ENCODE measurements at regions not wholly inside any gene's neighbourhood (a gene's known extent, or its start where the extent isn't known, plus 50 kb on each side); places are given as distances from the start of the nearest gene placed in this dataset.
A peak's percentile ranks its signal among the peaks of the same experiment; 100 is the strongest.

GRCh38 chr1:191671236-191671635 lies 487.0 kb upstream of the RGS18 start:
- no peak overlapping the region for H3K27ac ChIP-seq (ENCODE audit: low read depth)
- H3K36me3 ChIP-seq (ENCODE audit: insufficient read depth), result no peaks in the 10 kb centered on the region
- 97% methylated on average over 2 of the region's 2 CpGs for WGBS
- no peaks in the 10 kb centered on the region for H3K4me1 ChIP-seq (ENCODE audit: insufficient read depth)
- DNase-seq (ENCODE audit: extremely low spot score), result no peak
- H3K4me3 ChIP-seq (ENCODE audit: low read depth, low read length), result no peak overlapping the region

DNA sequence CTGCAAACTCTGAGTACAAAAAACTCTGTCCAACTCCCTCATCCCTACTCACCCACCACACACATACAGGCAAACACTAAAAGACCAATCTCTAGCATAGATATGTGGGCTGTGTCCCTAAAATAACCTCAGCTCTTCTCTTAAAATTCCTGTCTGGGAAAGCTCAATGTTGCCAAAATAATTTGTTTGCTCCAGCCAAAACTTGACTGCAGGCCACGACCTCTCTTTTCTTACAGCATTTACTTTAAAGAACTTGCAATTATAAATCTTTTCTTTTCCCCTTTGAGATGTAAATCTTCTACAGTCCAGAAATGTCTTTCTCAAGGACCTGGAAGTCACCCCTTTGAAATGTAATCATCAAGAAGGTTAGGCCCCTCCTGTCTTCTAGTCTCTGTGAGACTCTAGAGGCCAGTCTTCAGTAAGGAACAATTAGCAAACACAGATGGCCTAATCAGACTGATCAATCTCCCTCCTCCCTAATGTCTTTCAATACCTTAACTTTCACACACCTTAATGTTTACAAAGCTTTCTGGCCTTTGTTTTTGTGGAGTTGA lies 483.6 kb upstream of the RGS18 start:
- Histone ChIP-seq H3K4me3 (ENCODE audit: low read depth, low read length) (no peak overlapping the region), H3K4me1 (ENCODE audit: insufficient read depth) (no peaks in the 10 kb centered on the region), H3K27ac (ENCODE audit: low read depth) (no peak overlapping the region), H3K36me3 (ENCODE audit: insufficient read depth) (no peaks in the 10 kb centered on the region)
- DNase-seq (ENCODE audit: extremely low spot score), result peak; percentile 63
- WGBS, result 15% methylated on average over 1 of the region's 1 CpG

DNA sequence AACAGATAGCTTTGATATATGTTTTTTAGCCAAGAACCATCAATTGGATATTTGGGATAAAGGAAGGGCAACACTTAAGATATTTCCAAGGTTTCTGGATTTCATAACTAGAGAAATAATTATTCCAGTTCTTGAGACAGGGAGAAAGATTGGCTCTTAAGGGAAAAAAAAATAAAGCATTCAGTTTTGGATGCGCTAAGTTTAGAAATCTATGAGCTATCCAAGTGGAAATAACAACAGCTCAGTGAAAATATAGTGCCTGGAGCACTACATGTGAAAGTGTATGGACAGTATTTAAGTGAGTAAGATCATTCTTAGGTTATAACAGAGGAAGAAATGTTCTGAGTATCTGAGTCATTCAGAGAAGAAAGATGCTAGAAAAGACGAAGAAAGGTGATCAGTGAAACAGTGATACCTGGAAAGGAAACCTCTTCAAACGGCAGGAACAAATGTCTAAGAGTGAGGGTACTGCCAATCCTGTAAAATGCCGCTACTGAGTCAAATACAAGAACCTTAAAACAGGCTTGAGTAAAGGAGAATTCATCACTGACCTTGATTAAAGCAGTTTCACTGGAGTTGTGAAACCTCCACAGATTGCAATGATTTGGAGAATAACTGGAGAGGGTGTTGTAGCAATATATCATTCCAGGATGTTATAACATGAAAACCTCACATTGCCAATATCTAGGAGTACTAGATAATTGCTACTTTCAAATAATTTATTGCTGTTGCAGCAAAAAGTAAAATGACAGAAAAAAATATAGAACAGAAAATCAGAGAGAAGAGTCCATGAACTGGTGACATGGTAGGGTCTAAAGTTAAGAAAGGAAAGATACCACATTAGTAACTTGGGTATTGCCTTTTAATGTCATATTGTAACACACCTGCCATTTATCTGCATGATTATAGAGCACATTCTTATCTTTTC lies 482.1 kb upstream of the RGS18 start:
- WGBS, result 72% methylated on average over 4 of the region's 4 CpGs
- Histone ChIP-seq H3K4me3 (ENCODE audit: low read depth, low read length) (no peak overlapping the region), H3K36me3 (ENCODE audit: insufficient read depth) (no peaks in the 10 kb centered on the region), H3K27ac (ENCODE audit: low read depth) (no peak overlapping the region), H3K4me1 (ENCODE audit: insufficient read depth) (no peaks in the 10 kb centered on the region)
- DNase-seq (ENCODE audit: extremely low spot score), result no peak

DNA sequence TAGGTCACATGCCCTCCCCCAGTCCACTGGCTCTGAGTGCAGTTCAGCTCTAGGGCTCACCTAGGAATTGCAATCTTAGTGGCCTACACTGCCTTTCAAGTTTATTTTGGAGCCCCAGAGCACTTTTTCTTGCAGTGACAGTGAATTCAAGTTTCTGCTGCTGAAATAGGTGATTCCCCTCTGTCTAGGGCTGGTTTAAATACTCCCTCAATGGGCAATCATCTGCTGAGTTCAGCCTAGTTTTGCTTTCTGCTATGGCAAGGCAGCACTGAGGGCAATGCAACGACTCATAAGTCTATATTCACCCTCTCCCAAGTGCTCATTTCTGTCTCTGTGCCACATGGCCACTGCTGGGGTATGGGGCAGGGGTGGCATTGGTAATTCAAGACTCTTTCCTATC lies 472.6 kb upstream of the RGS18 start:
- no peak for DNase-seq (ENCODE audit: extremely low spot score)
- no peaks in the 10 kb centered on the region for H3K36me3 ChIP-seq (ENCODE audit: insufficient read depth)
- H3K4me3 ChIP-seq (ENCODE audit: low read depth, low read length), result no peak overlapping the region
- H3K27ac ChIP-seq (ENCODE audit: low read depth), result no peak overlapping the region
- H3K4me1 ChIP-seq (ENCODE audit: insufficient read depth), result no peaks in the 10 kb centered on the region
- WGBS, result 72% methylated on average over 1 of the region's 1 CpG

GRCh38 chr1:191687721-191688120 lies 470.5 kb upstream of the RGS18 start:
- DNase-seq (ENCODE audit: extremely low spot score), result no peak
- Histone ChIP-seq H3K4me1 (ENCODE audit: insufficient read depth) (no peaks in the 10 kb centered on the region), H3K27ac (ENCODE audit: low read depth) (no peak overlapping the region), H3K36me3 (ENCODE audit: insufficient read depth) (no peaks in the 10 kb centered on the region), H3K4me3 (ENCODE audit: low read depth, low read length) (no peak overlapping the region)
- 50% methylated on average over 3 of the region's 3 CpGs for WGBS

DNA sequence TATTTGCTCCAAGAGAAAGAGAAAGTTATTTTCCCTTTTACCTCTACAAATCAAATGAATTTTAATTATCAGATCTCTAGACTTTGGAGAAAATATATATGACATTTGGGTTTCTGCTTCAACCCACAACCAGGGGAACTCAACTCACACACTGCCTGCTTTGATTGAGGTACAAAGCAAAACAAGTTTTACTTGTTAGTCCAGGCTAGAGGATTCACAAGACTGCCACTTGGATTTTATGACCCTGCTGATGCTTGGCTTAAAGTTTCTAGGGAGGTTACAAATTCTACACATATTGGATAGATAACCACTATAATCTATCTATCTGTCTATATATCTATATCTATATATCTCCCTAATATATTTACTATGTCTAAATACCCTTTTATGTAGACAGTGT lies 467.3 kb upstream of the RGS18 start:
- Histone ChIP-seq H3K36me3 (ENCODE audit: insufficient read depth) (no peaks in the 10 kb centered on the region), H3K4me3 (ENCODE audit: low read depth, low read length) (no peak overlapping the region), H3K4me1 (ENCODE audit: insufficient read depth) (no peaks in the 10 kb centered on the region), H3K27ac (ENCODE audit: low read depth) (no peak overlapping the region)
- DNase-seq (ENCODE audit: extremely low spot score), result no peak

- Histone ChIP-seq H3K27ac (ENCODE audit: low read depth) (no peak overlapping the region), H3K36me3 (ENCODE audit: insufficient read depth) (no peaks in the 10 kb centered on the region), H3K4me3 (ENCODE audit: low read depth, low read length) (no peak overlapping the region), H3K4me1 (ENCODE audit: insufficient read depth) (no peaks in the 10 kb centered on the region)
- DNase-seq (ENCODE audit: extremely low spot score), result no peak
- 91% methylated on average over 4 of the region's 4 CpGs for WGBS
Observed at GRCh38 chr1:191693797-191694196, 464.5 kb upstream of the RGS18 start.

- Histone ChIP-seq H3K4me1 (ENCODE audit: insufficient read depth) (no peaks in the 10 kb centered on the region), H3K27ac (ENCODE audit: low read depth) (no peak overlapping the region), H3K4me3 (ENCODE audit: low read depth, low read length) (no peak overlapping the region), H3K36me3 (ENCODE audit: insufficient read depth) (no peaks in the 10 kb centered on the region)
- WGBS, result 62% methylated on average over 2 of the region's 2 CpGs
- no peak for DNase-seq (ENCODE audit: extremely low spot score)
Observed at GRCh38 chr1:191695865-191696264, 462.4 kb upstream of the RGS18 start.

GRCh38 chr1:191696354-191696753 lies 461.9 kb upstream of the RGS18 start:
- no peak overlapping the region for H3K4me3 ChIP-seq (ENCODE audit: low read depth, low read length)
- no peak overlapping the region for H3K27ac ChIP-seq (ENCODE audit: low read depth)
- no peaks in the 10 kb centered on the region for H3K4me1 ChIP-seq (ENCODE audit: insufficient read depth)
- H3K36me3 ChIP-seq (ENCODE audit: insufficient read depth), result no peaks in the 10 kb centered on the region
- DNase-seq (ENCODE audit: extremely low spot score), result no peak
- WGBS, result 90% methylated on average over 3 of the region's 3 CpGs

- no peak overlapping the region for H3K4me3 ChIP-seq (ENCODE audit: low read depth, low read length)
- H3K27ac ChIP-seq (ENCODE audit: low read depth), result no peak overlapping the region
- no peaks in the 10 kb centered on the region for H3K36me3 ChIP-seq (ENCODE audit: insufficient read depth)
- H3K4me1 ChIP-seq (ENCODE audit: insufficient read depth), result no peaks in the 10 kb centered on the region
- DNase-seq (ENCODE audit: extremely low spot score), result no peak
Observed at GRCh38 chr1:191697556-191697955, 460.7 kb upstream of the RGS18 start.

DNA sequence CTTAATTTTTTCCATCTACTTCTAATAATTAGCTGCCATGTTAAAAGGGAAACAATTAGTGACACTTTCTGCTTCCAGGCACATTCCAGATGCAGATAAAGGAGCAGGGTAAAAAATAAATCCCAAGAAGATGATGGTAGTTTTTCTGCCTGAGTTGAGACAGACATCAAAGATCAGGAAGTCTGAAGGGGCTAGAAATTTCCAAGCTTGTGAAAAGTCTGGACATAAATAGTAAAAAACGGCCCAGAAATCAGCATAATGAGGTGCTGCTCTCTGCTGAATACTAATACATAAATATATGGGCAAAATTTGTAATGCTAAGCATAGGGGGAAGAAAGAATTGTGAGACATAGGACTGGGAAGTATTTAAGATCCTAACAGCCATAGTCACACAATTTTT lies 460.0 kb upstream of the RGS18 start:
- Histone ChIP-seq H3K4me1 (ENCODE audit: insufficient read depth) (no peaks in the 10 kb centered on the region), H3K27ac (ENCODE audit: low read depth) (no peak overlapping the region), H3K36me3 (ENCODE audit: insufficient read depth) (no peaks in the 10 kb centered on the region), H3K4me3 (ENCODE audit: low read depth, low read length) (no peak overlapping the region)
- DNase-seq (ENCODE audit: extremely low spot score), result no peak
- 67% methylated on average over 1 of the region's 1 CpG for WGBS

DNA sequence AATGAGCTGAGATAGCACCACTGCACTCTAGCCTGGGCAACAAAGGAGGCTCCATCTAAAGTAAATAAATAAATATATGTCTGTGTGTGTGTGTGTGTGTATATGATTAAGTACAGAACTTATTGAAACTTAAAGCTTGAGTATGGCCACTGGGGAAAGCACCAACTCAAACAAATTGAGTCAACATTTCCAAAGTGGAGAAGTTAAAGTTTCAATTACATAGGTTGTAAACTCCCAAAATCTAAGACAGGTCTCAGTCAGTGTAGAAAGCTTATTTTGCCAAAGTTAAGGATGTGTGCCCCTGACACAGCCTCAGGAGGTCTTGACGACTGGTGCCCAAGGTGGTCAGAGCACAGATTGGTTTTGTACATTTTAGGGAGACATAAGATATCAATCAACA lies 458.9 kb upstream of the RGS18 start:
- WGBS, result 89% methylated on average over 1 of the region's 1 CpG
- Histone ChIP-seq H3K4me1 (ENCODE audit: insufficient read depth) (no peaks in the 10 kb centered on the region), H3K36me3 (ENCODE audit: insufficient read depth) (no peaks in the 10 kb centered on the region), H3K27ac (ENCODE audit: low read depth) (no peak overlapping the region), H3K4me3 (ENCODE audit: low read depth, low read length) (no peak overlapping the region)
- no peak for DNase-seq (ENCODE audit: extremely low spot score)

DNA sequence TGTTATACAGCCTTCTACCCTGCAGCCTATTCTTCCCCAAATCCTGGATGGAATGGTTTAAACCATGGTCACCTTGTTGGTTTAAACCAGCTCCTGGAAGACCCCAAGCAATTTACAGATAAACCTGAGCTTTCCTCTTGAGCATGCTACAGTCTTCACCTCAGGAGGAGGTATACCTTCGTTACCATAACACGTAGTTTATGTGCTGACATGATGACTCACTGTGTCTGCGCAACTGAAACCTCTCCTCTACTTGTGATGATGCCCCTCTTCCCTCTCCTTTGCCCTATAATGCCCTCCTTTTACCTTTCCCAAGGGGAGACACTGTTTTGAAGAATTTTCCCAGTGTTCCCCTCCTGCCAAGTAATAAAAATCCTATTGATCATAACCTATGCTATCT lies 457.3 kb upstream of the RGS18 start:
- Histone ChIP-seq H3K27ac (ENCODE audit: low read depth) (no peak overlapping the region), H3K36me3 (ENCODE audit: insufficient read depth) (no peaks in the 10 kb centered on the region), H3K4me1 (ENCODE audit: insufficient read depth) (no peaks in the 10 kb centered on the region), H3K4me3 (ENCODE audit: low read depth, low read length) (no peak overlapping the region)
- no peak for DNase-seq (ENCODE audit: extremely low spot score)
- WGBS, result 93% methylated on average over 3 of the region's 3 CpGs

GRCh38 chr1:191702124-191702523 lies 456.1 kb upstream of the RGS18 start:
- no peaks in the 10 kb centered on the region for H3K4me1 ChIP-seq (ENCODE audit: insufficient read depth)
- no peak for DNase-seq (ENCODE audit: extremely low spot score)
- WGBS, result 68% methylated on average over 2 of the region's 2 CpGs
- H3K27ac ChIP-seq (ENCODE audit: low read depth), result no peak overlapping the region
- no peak overlapping the region for H3K4me3 ChIP-seq (ENCODE audit: low read depth, low read length)
- no peaks in the 10 kb centered on the region for H3K36me3 ChIP-seq (ENCODE audit: insufficient read depth)

All from urinary bladder (tissue), 3 donors.